ENCODE measurements at regions not wholly inside any gene's neighbourhood (a gene's known extent, or its start where the extent isn't known, plus 50 kb on each side); places are given as distances from the start of the nearest gene placed in this dataset.

DNA sequence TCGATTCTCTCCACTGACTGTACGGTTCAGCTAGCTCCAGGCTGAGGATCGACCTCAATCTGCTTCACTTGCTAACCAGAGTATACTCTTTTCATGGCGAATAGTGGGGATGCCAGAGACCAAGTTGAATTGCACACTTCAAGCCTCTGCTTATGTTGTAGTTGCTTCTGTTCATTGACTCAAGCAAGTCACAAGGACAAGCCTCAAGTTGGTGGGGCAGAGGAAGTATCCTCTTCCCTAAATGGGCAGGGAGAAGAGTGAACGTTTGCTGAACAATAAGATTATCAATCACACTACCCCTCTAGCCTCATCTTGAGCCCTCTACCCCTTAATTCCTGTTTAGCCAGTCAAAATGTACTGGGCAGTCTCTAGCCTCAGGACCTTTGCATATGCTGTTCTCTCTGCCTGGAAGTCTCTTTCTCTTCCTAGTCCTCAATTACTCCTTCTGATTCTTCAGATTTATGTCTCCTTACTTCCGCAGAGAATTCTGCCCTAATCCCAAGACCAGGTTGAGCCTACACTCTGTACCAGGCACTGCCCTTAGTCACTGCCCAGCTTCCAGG, 390.4 kb upstream of the PROK2 start:
- TF ChIP-seq YY1 (IDR thresholded peaks at IDR 0.05; ENCODE audit: low read depth, low read length) (no peak), POLR2AphosphoS5 (IDR thresholded peaks at IDR 0.05; ENCODE audit: low read depth, low read length) (no peak), JUND (IDR thresholded peaks at IDR 0.05; ENCODE audit: low read length) (no peak), GTF2F1 (IDR thresholded peaks at IDR 0.05; ENCODE audit: borderline replicate concordance, low read depth, low read length) (no peak), SIN3A (conservative IDR thresholded peaks at IDR 0.05 in 1 of 2, IDR thresholded peaks at IDR 0.05 in 1 of 2; ENCODE audit: low read depth in 1 of 2, low read length in 2 of 2) (no peak), CTCF (IDR thresholded peaks at IDR 0.05; ENCODE audit: control extremely low read depth in 1 of 3, insufficient read depth in 1 of 3, low read depth in 1 of 3, low read length in 3 of 3) (no peak)

Data from H1 (cell line).